Esophagus (tissue), 2 donors: ENCODE measurements at regions not wholly inside any gene's neighbourhood (a gene's known extent, or its start where the extent isn't known, plus 50 kb on each side); places are given as distances from the start of the nearest gene placed in this dataset.

Source experiments
- H3K27ac ChIP-seq, 2 donors: one replicate each; pipeline ENCODE4 v1.5.1; 2013; ENCODE audit warnings: low read depth in 2 of 2, mild to moderate bottlenecking in 2 of 2, inconsistent platforms in 1 of 2, low read length in 1 of 2, moderate library complexity in 1 of 2
- H3K27me3 ChIP-seq, 2 donors: one replicate each; pipeline ENCODE4 v1.6.1; 2013; ENCODE audit warnings: low read length in 2 of 2, control low read depth in 1 of 2, mild to moderate bottlenecking in 1 of 2; ENCODE audit not compliant: insufficient read depth in 2 of 2, control insufficient read depth in 1 of 2
- H3K36me3 ChIP-seq, 2 donors: one replicate each; pipeline ENCODE4 v1.6.1; 2013; ENCODE audit warnings: low read length in 1 of 2; ENCODE audit not compliant: control insufficient read depth in 2 of 2, insufficient read depth in 2 of 2
- H3K4me1 ChIP-seq, 2 donors: one replicate each; pipeline ENCODE4 v1.6.1; 2013; ENCODE audit warnings: low read length in 1 of 2; ENCODE audit not compliant: control insufficient read depth in 2 of 2, insufficient read depth in 2 of 2
- H3K4me3 ChIP-seq, 2 donors: one replicate each; pipeline ENCODE4 v1.5.1; 2013; ENCODE audit warnings: low read length in 2 of 2, mild to moderate bottlenecking in 2 of 2, low read depth in 1 of 2, moderate library complexity in 1 of 2
- H3K9me3 ChIP-seq, 2 donors: one replicate each; pipeline ENCODE4 v1.6.1; 2013; ENCODE audit warnings: mild to moderate bottlenecking in 2 of 2, low read depth in 1 of 2, low read length in 1 of 2, moderate library complexity in 1 of 2; ENCODE audit not compliant: control insufficient read depth in 2 of 2, insufficient read depth in 1 of 2
- WGBS, 2 donors: extraction: QIAGEN DNeasy Blood & Tissue Kit; methylation state at CpG; one replicate each; pipeline ENCODE4 v1.1.7; 2013; 5-methylcytosine and 5-hydroxymethylcytosine counted together
- donor health status: healthy with polysubstance abuse.
- donor health status: Bipolar disorder and iron deficiency.

- WGBS, 2 donors = 72 to 82% methylated on average over 1 of the region's 1 CpG
These were observed 171.5 kb upstream of the PRICKLE1 start for GRCh38 chr12:42761086-42761485.

GRCh38 chr12:42760550-42760949 is 171.0 kb upstream of the PRICKLE1 start:
- Histone ChIP-seq H3K27ac (no peak overlapping the region), H3K36me3 (no peaks in the 10 kb centered on the region), H3K9me3 (no peaks in the 10 kb centered on the region), H3K4me3 (no peak overlapping the region), H3K4me1 (no peaks in the 10 kb centered on the region), H3K27me3 (no peaks in the 10 kb centered on the region)

More at GRCh38 chr12:42761086-42761485, 171.5 kb upstream of the PRICKLE1 start:
- Histone ChIP-seq H3K27me3 (no peaks in the 10 kb centered on the region), H3K4me3 (no peak overlapping the region), H3K9me3 (no peaks in the 10 kb centered on the region), H3K27ac (no peak overlapping the region), H3K36me3 (no peaks in the 10 kb centered on the region), H3K4me1 (no peaks in the 10 kb centered on the region)

- Histone ChIP-seq H3K9me3 (no peaks in the 10 kb centered on the region), H3K4me3 (no peak overlapping the region), H3K36me3 (no peaks in the 10 kb centered on the region), H3K27me3 (no peaks in the 10 kb centered on the region), H3K4me1 (no peaks in the 10 kb centered on the region), H3K27ac (no peak overlapping the region)
- WGBS, 2 donors = 77 to 82% methylated on average over 6 of the region's 6 CpGs
These were observed 170.2 kb upstream of the PRICKLE1 start for GRCh38 chr12:42759622-42760273.

GRCh38 chr12:42758806-42759205 is 169.3 kb upstream of the PRICKLE1 start:
- H3K9me3 ChIP-seq = no peaks in the 10 kb centered on the region
- 63 to 85% methylated on average over 4 of the region's 4 CpGs for WGBS, 2 donors
- H3K4me3 ChIP-seq = no peak overlapping the region
- no peak overlapping the region for H3K27ac ChIP-seq
- H3K4me1 ChIP-seq = no peaks in the 10 kb centered on the region
- H3K36me3 ChIP-seq = no peaks in the 10 kb centered on the region
- H3K27me3 ChIP-seq = no peaks in the 10 kb centered on the region

GRCh38 chr12:42757624-42758119 is 168.1 kb upstream of the PRICKLE1 start:
- no peaks in the 10 kb centered on the region for H3K36me3 ChIP-seq
- WGBS, 2 donors = 82 to 85% methylated on average over 8 of the region's 8 CpGs
- H3K27ac ChIP-seq = no peak overlapping the region
- H3K4me3 ChIP-seq = no peak overlapping the region
- no peaks in the 10 kb centered on the region for H3K9me3 ChIP-seq
- H3K27me3 ChIP-seq = no peaks in the 10 kb centered on the region
- H3K4me1 ChIP-seq = no peaks in the 10 kb centered on the region

- H3K9me3 ChIP-seq = no peaks in the 10 kb centered on the region
- no peaks in the 10 kb centered on the region for H3K4me1 ChIP-seq
- H3K4me3 ChIP-seq = no peak overlapping the region
- H3K36me3 ChIP-seq = no peaks in the 10 kb centered on the region
- H3K27ac ChIP-seq = peak overlapping the region in 1 of 2 donors; percentile 10
- WGBS, 2 donors = 44 to 48% methylated on average over 9 of the region's 9 CpGs
- H3K27me3 ChIP-seq = no peaks in the 10 kb centered on the region
These were observed 167.5 kb upstream of the PRICKLE1 start for GRCh38 chr12:42756841-42757623.

GRCh38 chr12:42750356-42750755 is 160.8 kb upstream of the PRICKLE1 start:
- no peak overlapping the region for H3K27ac ChIP-seq
- H3K4me3 ChIP-seq = no peak overlapping the region
- H3K27me3 ChIP-seq = no peaks in the 10 kb centered on the region
- H3K9me3 ChIP-seq = peaks cover 5 to 6% of the 10 kb centered on the region in 2 donors
- WGBS, 2 donors = 88% methylated on average over 1 of the region's 1 CpG
- H3K4me1 ChIP-seq = no peaks in the 10 kb centered on the region
- H3K36me3 ChIP-seq = no peaks in the 10 kb centered on the region

GRCh38 chr12:42749239-42749638 is 159.7 kb upstream of the PRICKLE1 start:
- Histone ChIP-seq H3K27ac (no peak overlapping the region), H3K36me3 (no peaks in the 10 kb centered on the region), H3K4me3 (no peak overlapping the region), H3K4me1 (peaks cover 0 to 4% of the 10 kb centered on the region in 2 donors), H3K9me3 (peaks cover 5 to 6% of the 10 kb centered on the region in 2 donors), H3K27me3 (no peaks in the 10 kb centered on the region)
- 83 to 93% methylated on average over 1 of the region's 1 CpG for WGBS, 2 donors

GRCh38 chr12:42744539-42745182 is 155.1 kb upstream of the PRICKLE1 start:
- H3K27ac ChIP-seq = peak overlapping the region in 1 of 2 donors; percentile 18

More at GRCh38 chr12:42744539-42745182, 155.1 kb upstream of the PRICKLE1 start:
- Histone ChIP-seq H3K27me3 (no peaks in the 10 kb centered on the region), H3K4me3 (no peak overlapping the region), H3K36me3 (no peaks in the 10 kb centered on the region), H3K9me3 (peaks cover 5 to 6% of the 10 kb centered on the region in 2 donors), H3K4me1 (peaks cover 0 to 6% of the 10 kb centered on the region in 2 donors)
- WGBS, 2 donors = 27 to 32% methylated on average over 5 of the region's 5 CpGs
